DMS114 treated with DMSO at 0.1 percent for 48 hours (cell line): ENCODE measurements at regions not wholly inside any gene's neighbourhood (a gene's known extent, or its start where the extent isn't known, plus 50 kb on each side); places are given as distances from the start of the nearest gene placed in this dataset.

Experiments used
- DNase-seq: peaks from one replicate; lab custom pipeline; 2025; ENCODE audit not compliant: unreplicated experiment; lab: John Stamatoyannopoulos, UW

GRCh38 chr10:130551676-130552075 lies 415.5 kb downstream of the GLRX3 start:
- no peak for DNase-seq

- no peak for DNase-seq
Measured at GRCh38 chr10:130553826-130554225, 417.6 kb downstream of the GLRX3 start.

- no peak for DNase-seq
Measured at GRCh38 chr10:130554701-130555410, 418.7 kb downstream of the GLRX3 start.

- DNase-seq = no peak
Measured at GRCh38 chr10:130555411-130555750, 419.2 kb downstream of the GLRX3 start.

GRCh38 chr10:130557181-130557845 lies 421.1 kb downstream of the GLRX3 start:
- no peak for DNase-seq

DNA sequence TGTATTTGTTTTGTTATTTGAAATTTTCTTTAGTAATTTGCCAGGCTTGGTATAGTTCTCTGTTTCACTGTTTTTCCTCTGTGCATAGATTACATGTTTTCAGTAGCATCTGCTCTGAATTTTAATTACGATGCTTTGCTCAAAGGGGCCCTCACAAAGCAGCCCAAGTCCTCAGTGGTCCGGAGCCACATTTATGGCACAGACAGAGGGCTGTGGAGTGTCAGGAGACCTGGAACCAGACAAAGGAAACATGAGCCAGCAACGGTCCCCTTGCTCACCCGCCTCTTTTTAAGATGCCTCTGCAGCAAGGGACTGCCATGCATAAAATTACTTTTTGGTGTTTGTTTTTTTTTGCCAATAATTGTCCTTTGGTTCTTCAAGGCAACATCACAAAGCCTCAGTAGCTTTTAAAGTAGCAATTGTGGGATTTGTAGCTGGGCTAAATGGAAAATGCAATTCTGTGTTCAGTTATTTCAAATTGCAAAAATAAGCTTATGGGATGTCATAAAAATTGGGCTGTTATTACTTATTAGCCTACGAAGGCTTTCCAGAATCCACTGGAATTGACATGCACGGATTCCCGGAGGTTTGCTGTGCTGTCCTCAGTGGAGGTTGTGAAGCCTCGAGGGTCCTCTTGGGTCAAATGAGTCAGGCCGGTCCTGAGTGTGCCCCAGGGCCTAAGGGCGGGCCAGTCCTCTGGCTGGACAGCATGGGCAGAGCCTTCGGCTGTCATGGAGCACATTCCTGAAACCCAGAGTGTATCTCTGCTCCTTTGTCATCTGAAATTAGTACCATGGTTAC lies 422.8 kb downstream of the GLRX3 start:
- no peak for DNase-seq

- no peak for DNase-seq
Measured at GRCh38 chr10:130559547-130559880, 423.3 kb downstream of the GLRX3 start.

DNA sequence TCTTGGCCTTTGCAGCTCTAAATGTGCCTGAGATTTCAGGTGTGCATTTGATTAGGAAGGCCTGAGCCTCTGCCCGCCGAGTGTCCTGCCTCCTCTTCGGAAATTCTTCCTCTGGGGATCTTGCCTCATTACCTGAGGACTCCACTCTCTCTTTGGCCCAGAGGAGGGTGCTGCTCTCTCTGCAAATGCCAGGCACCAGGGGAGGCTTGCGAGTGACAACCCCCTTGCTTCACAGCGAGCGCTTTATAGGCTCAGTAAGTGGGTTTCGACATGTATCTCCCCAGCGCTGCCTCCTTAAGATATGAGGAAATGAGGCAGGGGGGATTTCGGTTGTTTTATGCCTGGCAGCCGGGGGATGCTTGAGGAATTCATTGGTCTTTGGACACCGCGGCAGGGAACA lies 423.9 kb downstream of the GLRX3 start:
- no peak for DNase-seq

GRCh38 chr10:130560573-130560972 lies 424.4 kb downstream of the GLRX3 start:
- no peak for DNase-seq

- DNase-seq = no peak
Measured at GRCh38 chr10:130561681-130562080, 425.5 kb downstream of the GLRX3 start.

DNA sequence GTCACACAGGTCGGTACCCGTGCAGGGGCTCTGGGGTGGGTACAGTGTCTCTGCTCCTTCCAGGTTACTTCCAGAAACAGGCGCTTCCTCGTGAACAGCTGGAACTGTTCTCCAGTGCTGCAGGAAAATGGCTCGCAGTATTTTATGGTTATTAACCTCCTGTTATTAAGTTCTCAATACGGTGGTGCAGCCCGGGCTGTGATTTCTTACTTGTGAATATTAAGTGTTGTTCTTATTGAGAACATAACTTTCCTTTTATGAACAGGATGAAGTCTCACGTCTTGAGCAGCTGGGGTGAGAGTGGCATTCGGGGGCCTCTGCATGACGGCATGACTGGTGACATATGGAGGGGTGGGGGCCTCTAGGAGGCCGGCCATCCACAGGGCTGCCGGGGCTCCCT lies 430.8 kb downstream of the GLRX3 start:
- no peak for DNase-seq

GRCh38 chr10:130567436-130567835 lies 431.2 kb downstream of the GLRX3 start:
- DNase-seq = no peak

GRCh38 chr10:130568246-130568645 lies 432.1 kb downstream of the GLRX3 start:
- no peak for DNase-seq

DNA sequence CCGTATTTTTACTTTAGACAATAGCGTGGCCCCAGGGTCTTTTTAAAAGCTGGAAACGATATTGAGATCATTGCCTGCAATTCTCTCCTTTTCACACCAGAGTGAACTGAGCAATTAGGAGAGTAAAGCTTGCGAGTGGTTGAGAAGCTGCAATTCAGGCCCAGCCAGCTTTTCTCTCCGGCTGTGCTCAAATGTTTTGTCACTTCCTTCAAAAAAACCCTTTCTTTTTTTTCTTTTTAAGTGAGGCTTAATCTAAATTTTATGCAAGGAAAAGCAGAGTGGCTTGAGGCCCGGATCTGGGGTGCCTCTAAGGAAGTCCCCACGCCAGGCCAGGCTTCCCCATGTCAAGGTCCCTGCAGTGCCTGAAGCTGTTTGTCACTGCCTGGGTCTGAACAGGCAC lies 433.9 kb downstream of the GLRX3 start:
- DNase-seq = no peak

GRCh38 chr10:130571674-130572073 lies 435.5 kb downstream of the GLRX3 start:
- no peak for DNase-seq

DNA sequence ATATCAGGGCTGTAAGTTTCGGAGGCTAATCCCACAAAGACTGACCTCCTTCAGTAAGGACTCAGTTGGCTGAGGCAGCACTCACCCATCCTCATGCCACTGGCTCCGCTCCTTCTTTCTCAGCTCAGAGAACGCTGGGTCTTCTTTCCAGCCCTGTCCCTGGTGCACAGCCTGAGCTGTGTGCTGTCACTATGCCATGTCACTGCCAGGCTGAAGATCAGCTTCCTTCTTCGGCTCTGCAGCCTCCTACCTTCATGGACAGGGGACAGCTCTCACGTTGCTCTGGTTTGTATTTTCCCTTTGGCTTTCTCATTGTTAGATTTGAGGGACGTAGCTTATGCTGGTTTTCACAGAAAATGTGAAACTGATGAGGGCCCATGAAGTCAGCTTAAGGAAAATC lies 437.3 kb downstream of the GLRX3 start:
- DNase-seq = no peak

- DNase-seq = no peak
Measured at GRCh38 chr10:130575756-130576285, 439.6 kb downstream of the GLRX3 start.

- no peak for DNase-seq
Measured at GRCh38 chr10:130576427-130576826, 440.2 kb downstream of the GLRX3 start.

GRCh38 chr10:130577039-130577438 lies 440.8 kb downstream of the GLRX3 start:
- no peak for DNase-seq

- no peak for DNase-seq
Measured at GRCh38 chr10:130578532-130579289, 442.5 kb downstream of the GLRX3 start.

DNA sequence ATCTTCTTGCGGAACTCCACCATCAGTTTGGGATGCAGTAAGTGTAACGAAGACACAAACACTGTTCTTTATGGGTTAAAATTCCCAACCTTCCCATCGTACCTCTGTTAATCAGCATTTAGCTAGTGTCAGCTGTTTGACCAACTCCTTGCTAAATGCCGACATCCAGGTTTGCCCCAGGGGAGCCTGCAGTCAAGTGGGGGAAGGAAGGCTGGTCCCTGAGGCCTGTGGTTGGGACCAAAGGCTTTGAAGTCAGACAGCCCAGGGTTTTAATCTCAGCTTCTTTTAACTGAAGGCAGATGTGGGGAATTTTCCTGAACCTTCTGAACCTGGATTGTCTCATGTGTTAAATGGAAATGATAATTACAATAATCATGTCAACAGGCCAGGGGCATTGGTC lies 443.7 kb downstream of the GLRX3 start:
- no peak for DNase-seq
